ENCODE measurements at regions not wholly inside any gene's neighbourhood (a gene's known extent, or its start where the extent isn't known, plus 50 kb on each side); places are given as distances from the start of the nearest gene placed in this dataset.

DNA sequence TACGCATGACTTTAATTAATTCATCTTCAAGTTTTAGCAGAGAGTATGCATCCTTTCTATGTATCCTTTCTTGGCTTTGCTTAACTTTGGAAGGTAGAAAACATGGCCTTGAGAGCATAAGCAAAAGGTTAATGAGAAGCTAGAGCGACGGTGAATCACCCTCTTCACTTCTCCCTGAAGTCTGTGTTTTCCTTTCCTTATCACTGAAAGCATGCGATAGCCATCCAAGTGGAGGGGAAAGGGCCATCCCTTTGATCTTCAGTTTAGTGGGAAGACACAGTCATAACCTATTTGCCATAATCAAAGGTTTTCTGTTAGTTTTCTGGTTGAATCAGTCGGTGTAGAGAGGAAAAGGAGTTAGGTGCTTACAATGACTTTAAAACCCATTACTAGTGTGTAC, 354.0 kb upstream of the ROBO2 start:
- Histone ChIP-seq H3K9ac (ENCODE audit: low read length in 3 of 3) (no peak overlapping the region), H3K27ac (ENCODE audit: low read depth in 2 of 2, low read length in 2 of 2) (no peak overlapping the region), H3K4me3 (ENCODE audit: low read length in 3 of 3) (no peak overlapping the region), H3K27me3 (ENCODE audit: control insufficient read depth, insufficient read depth, low read length) (no peaks in the 10 kb centered on the region), H3K4me1 (ENCODE audit: control insufficient read depth in 2 of 3, insufficient read depth in 2 of 3, low read depth in 1 of 3, low read length in 3 of 3) (no peaks in the 10 kb centered on the region), H3K9me3 (ENCODE audit: control insufficient read depth in 2 of 3, insufficient read depth in 1 of 3, low read length in 3 of 3) (no peaks in the 10 kb centered on the region), H3K36me3 (ENCODE audit: control insufficient read depth in 2 of 3, insufficient read depth in 3 of 3, low read length in 3 of 3) (no peaks in the 10 kb centered on the region)
- intact Hi-C loops (cut with DNase I) = no loop called here
- FAIRE-seq (no peak), DNase-seq (peak in 1 of 5 donors; percentile 7)
- TF ChIP-seq, protein P1, sequence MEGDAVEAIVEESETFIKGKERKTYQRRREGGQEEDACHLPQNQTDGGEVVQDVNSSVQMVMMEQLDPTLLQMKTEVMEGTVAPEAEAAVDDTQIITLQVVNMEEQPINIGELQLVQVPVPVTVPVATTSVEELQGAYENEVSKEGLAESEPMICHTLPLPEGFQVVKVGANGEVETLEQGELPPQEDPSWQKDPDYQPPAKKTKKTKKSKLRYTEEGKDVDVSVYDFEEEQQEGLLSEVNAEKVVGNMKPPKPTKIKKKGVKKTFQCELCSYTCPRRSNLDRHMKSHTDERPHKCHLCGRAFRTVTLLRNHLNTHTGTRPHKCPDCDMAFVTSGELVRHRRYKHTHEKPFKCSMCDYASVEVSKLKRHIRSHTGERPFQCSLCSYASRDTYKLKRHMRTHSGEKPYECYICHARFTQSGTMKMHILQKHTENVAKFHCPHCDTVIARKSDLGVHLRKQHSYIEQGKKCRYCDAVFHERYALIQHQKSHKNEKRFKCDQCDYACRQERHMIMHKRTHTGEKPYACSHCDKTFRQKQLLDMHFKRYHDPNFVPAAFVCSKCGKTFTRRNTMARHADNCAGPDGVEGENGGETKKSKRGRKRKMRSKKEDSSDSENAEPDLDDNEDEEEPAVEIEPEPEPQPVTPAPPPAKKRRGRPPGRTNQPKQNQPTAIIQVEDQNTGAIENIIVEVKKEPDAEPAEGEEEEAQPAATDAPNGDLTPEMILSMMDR (IDR thresholded peaks at IDR 0.05; ENCODE audit: borderline replicate concordance, extremely low read depth, insufficient read depth) = no peak

DNA sequence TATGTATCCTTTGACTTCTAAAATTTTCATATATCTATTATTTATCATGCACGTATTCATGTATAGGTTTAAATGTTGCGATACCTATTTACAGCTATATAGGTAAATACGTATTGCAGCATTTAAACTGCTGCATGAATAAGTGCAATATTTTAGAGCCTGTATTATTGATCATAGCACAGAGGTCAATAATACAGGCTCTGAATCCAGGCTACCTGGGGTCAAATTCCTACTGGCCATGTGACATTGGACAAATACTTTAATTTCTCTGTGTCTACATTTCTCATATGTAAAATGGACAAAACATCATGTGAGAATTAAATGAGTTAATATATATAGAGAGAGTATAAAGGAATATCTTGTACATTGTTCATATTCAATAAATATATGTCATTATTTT, 352.9 kb upstream of the ROBO2 start:
- no peak for FAIRE-seq
- TF ChIP-seq, protein P1 (IDR thresholded peaks at IDR 0.05; ENCODE audit: borderline replicate concordance, extremely low read depth, insufficient read depth) = no peak
- Histone ChIP-seq H3K27me3 (ENCODE audit: control insufficient read depth, insufficient read depth, low read length) (no peaks in the 10 kb centered on the region), H3K36me3 (ENCODE audit: control insufficient read depth in 2 of 3, insufficient read depth in 3 of 3, low read length in 3 of 3) (no peaks in the 10 kb centered on the region), H3K9ac (ENCODE audit: low read length in 3 of 3) (no peak overlapping the region), H3K4me1 (ENCODE audit: control insufficient read depth in 2 of 3, insufficient read depth in 2 of 3, low read depth in 1 of 3, low read length in 3 of 3) (no peaks in the 10 kb centered on the region), H3K27ac (ENCODE audit: low read depth in 2 of 2, low read length in 2 of 2) (no peak overlapping the region), H3K9me3 (ENCODE audit: control insufficient read depth in 2 of 3, insufficient read depth in 1 of 3, low read length in 3 of 3) (no peaks in the 10 kb centered on the region), H3K4me3 (ENCODE audit: low read length in 3 of 3) (no peak overlapping the region)
- no peak for DNase-seq
- intact Hi-C loops (cut with DNase I) = no loop called here

DNA sequence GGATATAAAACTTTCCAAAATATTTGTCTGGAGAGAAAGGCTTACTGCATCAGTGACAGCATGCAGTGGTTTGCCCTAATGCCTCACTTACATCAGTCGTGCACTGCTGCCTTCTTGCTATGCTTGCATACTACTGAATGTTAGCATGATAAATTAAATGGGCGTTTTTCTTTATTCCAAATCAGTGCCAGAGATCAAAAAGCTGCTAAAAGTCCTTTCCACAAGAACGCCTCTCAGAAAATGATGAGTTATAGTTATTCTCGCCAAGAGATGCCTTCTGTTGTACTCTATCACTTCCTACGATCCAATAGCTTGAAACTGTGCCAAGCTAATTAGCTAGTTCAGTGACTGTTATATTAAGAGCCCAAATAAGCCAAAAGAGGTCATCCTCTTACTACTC, 345.8 kb upstream of the ROBO2 start:
- H3K4me3 ChIP-seq (ENCODE audit: low read length in 3 of 3) = no peak overlapping the region
- DNase-seq (peak in 3 of 5 donors; percentile 15 to 55 (median 47)), FAIRE-seq (no peak)

More for the DNA sequence above, 345.8 kb upstream of the ROBO2 start:
- Histone ChIP-seq H3K27me3 (ENCODE audit: control insufficient read depth, insufficient read depth, low read length) (no peaks in the 10 kb centered on the region), H3K4me1 (ENCODE audit: control insufficient read depth in 2 of 3, insufficient read depth in 2 of 3, low read depth in 1 of 3, low read length in 3 of 3) (no peaks in the 10 kb centered on the region), H3K9ac (ENCODE audit: low read length in 3 of 3) (no peak overlapping the region), H3K36me3 (ENCODE audit: control insufficient read depth in 2 of 3, insufficient read depth in 3 of 3, low read length in 3 of 3) (no peaks in the 10 kb centered on the region), H3K9me3 (ENCODE audit: control insufficient read depth in 2 of 3, insufficient read depth in 1 of 3, low read length in 3 of 3) (no peaks in the 10 kb centered on the region), H3K27ac (ENCODE audit: low read depth in 2 of 2, low read length in 2 of 2) (no peak overlapping the region)
- TF ChIP-seq, protein P1 (IDR thresholded peaks at IDR 0.05; ENCODE audit: borderline replicate concordance, extremely low read depth, insufficient read depth) = no peak
- intact Hi-C loops (cut with DNase I) = no loop called here
